ENCODE measurements at regions not wholly inside any gene's neighbourhood (a gene's known extent, or its start where the extent isn't known, plus 50 kb on each side); places are given as distances from the start of the nearest gene placed in this dataset.

GRCh38 chr4:186858355-186858754, 134.7 kb upstream of the FAT1 start:
- Histone ChIP-seq H4K8ac (replicated peaks; ENCODE audit: insufficient read length, low read depth, low read length) (no peak overlapping the region), H3K79me2 (ENCODE audit: insufficient read depth, low read length) (no peaks in the 10 kb centered on the region), H3K4me1 (ENCODE audit: insufficient read depth, low read length) (no peaks in the 10 kb centered on the region), H3T11ph (ENCODE audit: low read length) (no peak overlapping the region), H3K79me1 (ENCODE audit: insufficient read depth, low read depth, low read length, poor library complexity, severe bottlenecking) (no peaks in the 10 kb centered on the region), H3K4me2 (ENCODE audit: insufficient read depth, insufficient read length, low read length) (no peak overlapping the region), H4K20me1 (ENCODE audit: control insufficient read depth, insufficient read depth, insufficient read length) (no peaks in the 10 kb centered on the region), H3K9me3 (ENCODE audit: control insufficient read depth, low read depth, low read length) (no peaks in the 10 kb centered on the region), H2BK120ac (ENCODE audit: low read depth, low read length, poor library complexity, severe bottlenecking) (no peak overlapping the region), H4K5ac (ENCODE audit: insufficient read length, low read depth, low read length) (no peak overlapping the region), H3K23ac (ENCODE audit: insufficient read length, low read depth, low read length) (no peak overlapping the region), H3K23me2 (ENCODE audit: insufficient read length, low read depth, low read length, poor library complexity, severe bottlenecking) (no peaks in the 10 kb centered on the region), H2AFZ (ENCODE audit: low read length) (no peak overlapping the region), H3K18ac (ENCODE audit: insufficient read length, low read depth, low read length) (no peak overlapping the region), H3K9ac (ENCODE audit: extremely low read depth, insufficient read length, low read length) (no peak overlapping the region), H3K27ac (ENCODE audit: insufficient read length, low read depth, low read length) (no peak overlapping the region), H2BK5ac (ENCODE audit: insufficient read length, low read length) (no peak overlapping the region), H2BK12ac (ENCODE audit: insufficient read length, low read depth, low read length) (no peak overlapping the region), H3K56ac (ENCODE audit: insufficient read length, low read depth, low read length) (no peak overlapping the region), H4K91ac (ENCODE audit: insufficient read length, low read depth, low read length) (no peak overlapping the region), H3K4ac (ENCODE audit: low read depth, low read length) (no peak overlapping the region), H2BK15ac (ENCODE audit: low read depth, low read length) (no peak overlapping the region), H3K14ac (ENCODE audit: insufficient read depth, low read length) (no peak overlapping the region), H2BK20ac (ENCODE audit: low read depth, low read length, poor library complexity, severe bottlenecking) (no peak overlapping the region), H2AK5ac (ENCODE audit: insufficient read length, low read length) (no peak overlapping the region), H3K27me3 (ENCODE audit: insufficient read depth, low read length) (no peaks in the 10 kb centered on the region)
- DNase-seq = no peak
- Mint-ChIP-seq H3K4me3 (no peak overlapping the region), H3K9me3 (no peaks in the 10 kb centered on the region), H3K27ac (no peak overlapping the region), H3K27me3 (ENCODE audit: low read depth) (no peaks in the 10 kb centered on the region), H3K4me1 (peaks cover 3 to 4% of the 10 kb centered on the region in 2 experiments; a peak in 1 of 4 replicates), H3K36me3 (ENCODE audit: insufficient read depth in 1 of 3, low read depth in 3 of 3) (no peaks in the 10 kb centered on the region)
- WGBS (ENCODE audit: extremely low coverage, insufficient read length, low lambda C conversion rate) = no CpG with 5 or more reads among the region's 1 CpG
- no peak for TF ChIP-seq CTCF (conservative IDR thresholded peaks at IDR 0.05)
